GM11168 (cell line): ENCODE measurements at regions not wholly inside any gene's neighbourhood (a gene's known extent, or its start where the extent isn't known, plus 50 kb on each side); places are given as distances from the start of the nearest gene placed in this dataset.

Source experiments
- in situ Hi-C: fragments of 300-500 bp; cut with MboI; formaldehyde crosslinking; loops from one replicate; pipeline ENCODE4 v1.12.0; 2022; ENCODE audit warnings: low sequenced_read_pairs; ENCODE audit not compliant: unreplicated experiment

DNA sequence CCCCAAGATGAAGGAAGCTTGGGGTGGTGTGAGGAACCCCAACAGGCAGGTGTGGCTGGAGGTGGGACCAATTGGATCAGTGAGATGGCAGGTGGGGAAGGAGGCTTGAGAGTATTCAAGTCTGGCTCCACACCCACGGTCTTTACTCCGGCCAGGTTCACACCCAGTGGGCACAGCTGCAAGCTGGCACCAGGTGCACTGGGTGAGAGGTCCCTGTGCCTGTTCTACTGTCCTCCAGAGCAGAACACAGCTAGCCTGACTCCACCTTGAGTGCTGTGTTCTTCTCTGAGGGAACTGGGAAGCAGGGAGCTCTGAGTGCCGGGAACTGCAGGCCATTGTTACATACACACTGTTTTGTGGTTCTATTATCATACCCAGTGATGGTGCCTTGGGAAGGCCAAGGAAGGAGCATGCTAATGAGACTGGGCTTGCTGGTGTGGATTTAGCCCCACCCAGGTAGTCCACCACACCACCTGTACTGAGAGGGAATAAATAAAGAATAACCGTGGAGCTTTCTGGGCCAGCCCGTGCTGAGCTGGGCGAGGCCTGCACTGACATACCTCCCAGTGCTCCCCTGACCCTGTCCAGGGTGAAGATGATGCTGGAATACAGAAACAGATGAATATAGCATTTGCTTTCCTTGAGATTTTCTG, 93.4 kb downstream of the ABHD5 start:
- in situ Hi-C loops: no loop called here

GRCh38 chr3:43784640-43785011, 93.9 kb downstream of the ABHD5 start:
- in situ Hi-C loops: no loop called here

GRCh38 chr3:43785551-43785950, 94.8 kb downstream of the ABHD5 start:
- in situ Hi-C loops: no loop called here

DNA sequence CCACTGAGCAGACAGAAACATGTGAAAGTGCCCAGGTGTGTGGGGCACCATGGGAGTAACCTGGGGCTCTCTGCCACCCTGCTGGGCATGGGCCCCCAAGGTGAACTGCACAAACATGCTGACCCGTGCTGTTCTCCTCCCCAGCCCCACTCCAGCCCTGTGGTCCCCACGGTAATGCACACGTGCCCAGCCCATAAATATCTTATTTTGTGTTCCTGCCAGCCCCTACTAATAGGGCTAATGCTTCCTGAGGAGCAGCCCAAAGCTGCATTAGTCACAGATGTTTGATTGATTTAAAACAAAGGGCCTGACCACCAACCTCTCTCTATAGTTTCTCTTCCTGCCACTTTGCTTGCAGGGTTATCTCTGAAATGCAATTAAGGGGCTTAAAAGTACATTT, 95.4 kb downstream of the ABHD5 start:
- in situ Hi-C loops: no loop called here

GRCh38 chr3:43786526-43787305, 96.0 kb downstream of the ABHD5 start:
- in situ Hi-C loops: no loop called here

DNA sequence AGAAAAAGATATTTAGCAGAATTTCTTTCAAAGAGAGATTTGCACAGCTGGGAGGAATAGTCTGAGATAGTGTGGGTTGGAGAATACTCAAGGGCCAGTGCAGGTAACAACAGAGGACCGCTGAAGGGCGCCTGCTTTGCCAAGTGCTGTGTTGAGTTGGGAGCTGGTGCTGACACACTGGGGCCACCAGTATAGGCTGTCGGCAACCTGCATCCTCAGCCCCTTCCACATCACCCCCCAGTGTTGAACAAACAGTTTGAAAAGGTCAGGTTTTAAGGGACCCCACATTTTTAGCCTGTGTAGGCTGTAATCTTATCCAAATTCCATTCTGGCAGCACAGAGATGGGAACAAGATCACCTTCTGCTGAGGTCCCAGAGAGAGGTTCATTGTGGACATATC, 96.6 kb downstream of the ABHD5 start:
- in situ Hi-C loops: no loop called here

GRCh38 chr3:43789028-43789427, 98.3 kb downstream of the ABHD5 start:
- in situ Hi-C loops: no loop called here

DNA sequence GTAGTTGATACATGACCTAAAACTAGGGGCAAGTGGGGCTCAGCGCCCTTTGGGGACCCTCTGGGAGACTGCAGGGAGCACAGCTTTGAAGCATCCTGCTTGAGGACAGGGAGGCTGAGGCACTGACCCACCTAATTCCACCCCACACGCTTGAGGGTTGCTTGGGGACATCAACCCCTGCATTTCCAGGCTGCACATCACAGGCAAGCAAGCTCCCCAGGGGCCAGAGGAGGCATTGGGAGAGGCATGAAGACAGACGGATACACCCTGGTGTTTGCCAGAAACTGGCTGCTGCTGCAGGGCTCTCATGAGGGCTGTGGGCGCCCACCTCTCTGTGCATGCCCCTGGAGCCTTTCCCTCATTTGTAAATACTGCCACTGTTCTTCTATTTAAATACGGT, 99.3 kb downstream of the ABHD5 start:
- in situ Hi-C loops: no loop called here

GRCh38 chr3:43790476-43790875, 99.7 kb downstream of the ABHD5 start:
- in situ Hi-C loops: no loop called here

- in situ Hi-C loops: no loop called here
These were observed 100.5 kb downstream of the ABHD5 start for GRCh38 chr3:43791246-43791645.

DNA sequence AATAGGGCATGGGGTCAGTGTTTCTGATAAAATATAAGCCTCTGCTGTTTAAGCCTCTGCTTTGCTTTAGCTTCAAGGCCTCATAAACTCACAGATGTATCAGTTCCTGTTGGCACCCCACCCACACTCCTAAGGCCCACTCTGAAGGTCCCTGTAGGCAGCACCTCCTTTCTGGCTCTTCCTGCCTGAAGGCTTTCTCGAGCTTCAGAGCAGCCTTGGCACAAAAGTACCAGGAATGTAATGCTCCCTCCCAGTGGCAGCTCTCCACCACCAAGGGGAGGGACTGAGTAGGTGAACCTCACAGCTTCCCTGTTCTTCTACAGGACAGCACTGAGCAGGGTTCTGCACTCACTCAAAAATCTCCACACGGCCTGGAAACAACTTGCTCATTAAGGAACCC, 102.2 kb downstream of the ABHD5 start:
- in situ Hi-C loops: no loop called here

DNA sequence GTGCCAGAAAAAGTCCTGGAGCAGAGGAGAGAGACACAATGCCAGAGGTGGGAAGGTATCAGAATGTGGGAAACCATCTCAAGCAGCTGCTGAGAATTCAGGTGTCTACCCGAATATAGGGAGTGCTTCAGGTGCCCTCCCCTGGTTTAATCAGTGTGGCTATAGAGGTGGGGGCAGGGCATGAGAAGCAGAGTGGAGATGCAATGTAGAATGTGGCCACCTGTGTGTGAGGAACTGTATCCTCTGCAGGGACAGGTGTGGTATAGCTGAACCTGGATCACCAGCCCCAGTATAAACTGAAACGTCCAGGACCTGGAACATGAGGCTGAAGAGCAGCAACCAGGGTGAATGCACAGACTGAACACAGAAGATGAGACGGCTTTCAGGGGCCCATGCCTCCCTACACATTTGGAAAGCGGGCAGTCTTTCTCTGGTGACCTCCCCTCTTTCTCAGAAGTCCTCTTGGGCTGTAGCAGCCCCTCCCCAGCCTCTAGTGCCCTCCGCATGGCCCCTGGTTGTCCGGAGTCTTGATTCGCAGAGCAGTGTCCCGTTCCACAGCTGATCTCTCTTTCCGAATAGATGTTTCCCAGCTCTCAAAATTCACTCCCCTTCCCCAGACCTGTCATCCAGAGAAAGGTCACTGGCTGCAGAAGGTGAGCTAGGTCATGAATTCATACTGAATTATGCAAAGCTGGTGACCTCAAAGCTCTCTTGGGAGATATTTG, 103.1 kb downstream of the ABHD5 start:
- in situ Hi-C loops: no loop called here

DNA sequence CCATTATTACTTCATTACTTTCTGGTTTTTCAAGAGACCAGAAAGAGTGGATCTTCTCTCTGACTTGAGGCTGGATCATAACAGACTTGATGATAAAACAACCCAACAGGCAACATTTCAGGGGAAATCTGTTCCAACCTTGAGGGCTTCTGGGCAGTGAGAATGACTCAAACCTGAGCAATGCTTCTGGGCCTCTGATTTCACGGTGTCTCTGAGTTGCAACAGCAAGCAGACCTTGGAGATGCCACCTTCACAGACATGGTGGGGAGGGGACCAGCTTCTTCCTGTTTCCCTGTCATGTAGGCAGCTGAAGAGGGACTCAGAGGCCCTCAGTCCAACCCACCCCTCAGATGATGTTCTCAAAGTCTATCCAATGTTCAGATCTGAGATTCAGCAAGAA, 104.0 kb downstream of the ABHD5 start:
- in situ Hi-C loops: no loop called here

DNA sequence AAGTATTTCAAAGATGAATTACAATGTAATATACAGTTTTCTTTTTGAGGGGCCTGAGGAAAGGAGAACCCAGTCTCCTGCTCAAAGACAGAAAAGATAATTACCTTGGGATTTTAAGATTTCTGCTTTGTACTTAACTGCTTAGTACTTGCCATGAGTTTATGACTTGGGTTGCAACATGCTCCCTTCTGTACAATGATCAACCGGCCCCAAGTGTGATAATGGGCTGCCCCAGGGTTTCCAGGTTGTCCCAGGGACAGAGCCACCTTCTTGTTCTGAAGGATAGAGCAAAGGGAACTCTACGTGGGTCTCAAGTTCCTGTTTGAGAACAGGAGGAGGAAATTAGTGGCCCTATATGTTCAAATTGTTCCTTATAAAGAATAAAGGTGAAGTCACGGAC, 104.8 kb downstream of the ABHD5 start:
- in situ Hi-C loops: no loop called here

DNA sequence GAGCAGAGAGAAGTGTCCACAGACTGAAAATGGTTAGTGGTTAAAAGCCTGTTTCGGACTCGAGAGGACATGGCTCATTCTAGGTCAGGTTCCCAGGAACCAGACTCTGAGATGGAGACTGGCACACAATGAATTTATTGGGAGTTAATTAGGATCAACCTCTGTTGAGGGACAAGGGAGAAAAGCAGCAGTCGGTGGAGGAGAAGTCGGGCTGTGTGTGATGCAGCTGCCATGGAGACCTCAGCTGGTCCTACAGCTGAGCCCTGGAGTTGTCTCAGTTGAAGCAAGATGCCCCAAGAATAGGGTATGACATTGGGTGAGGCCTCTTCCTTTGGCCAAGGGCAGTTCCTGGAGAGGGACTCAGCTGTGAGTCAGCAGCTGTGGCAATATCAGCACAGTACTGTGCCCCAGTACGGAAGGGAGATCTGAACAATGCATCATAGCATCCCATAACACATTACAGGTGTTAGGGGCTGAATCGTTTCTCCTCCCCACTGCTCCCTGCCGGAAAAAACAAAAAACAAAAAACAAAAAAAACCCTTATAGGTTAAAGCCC, 105.4 kb downstream of the ABHD5 start:
- in situ Hi-C loops: no loop called here

DNA sequence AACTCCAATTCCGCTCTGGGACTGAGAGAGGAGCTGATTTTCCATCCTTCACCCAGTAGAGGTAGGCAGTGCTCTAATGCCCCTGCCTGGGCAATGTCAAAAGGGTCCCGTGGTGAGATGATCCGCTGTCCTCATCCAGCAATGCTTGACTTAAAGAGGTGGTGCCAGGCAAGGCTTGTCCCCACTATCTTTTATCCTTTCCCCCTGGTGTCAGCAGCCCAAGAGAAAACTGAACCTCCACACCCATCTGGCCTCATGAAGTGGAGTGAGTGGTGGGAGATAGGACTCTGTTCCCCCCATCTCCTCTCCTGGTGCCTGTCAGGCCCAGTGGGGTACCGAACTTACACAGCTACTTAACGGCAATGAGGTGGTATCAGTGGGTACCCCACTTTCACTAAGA, 107.1 kb downstream of the ABHD5 start:
- in situ Hi-C loops: no loop called here

GRCh38 chr3:43810797-43811196, 120.1 kb downstream of the ABHD5 start:
- in situ Hi-C loops: no loop called here

- in situ Hi-C loops: no loop called here
These were observed 123.7 kb downstream of the ABHD5 start for GRCh38 chr3:43814461-43814860.

DNA sequence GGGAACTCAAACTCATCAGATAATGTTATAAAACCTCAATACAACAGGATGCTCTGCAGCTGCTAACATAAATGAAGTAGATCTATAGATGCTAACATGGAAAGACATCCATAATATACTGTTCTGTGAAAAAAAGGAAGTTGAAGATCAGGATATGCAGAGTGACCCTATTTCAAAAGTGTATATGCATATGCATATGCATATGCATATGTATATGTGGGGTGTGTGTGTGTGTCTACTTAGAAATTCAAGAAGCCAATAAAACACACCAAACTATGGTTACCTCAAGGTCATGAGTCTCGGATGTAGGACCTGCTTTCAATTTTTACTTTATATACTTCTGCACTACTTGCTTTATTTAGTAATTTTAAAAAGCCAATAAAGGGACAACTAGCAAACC, 125.6 kb downstream of the ABHD5 start:
- in situ Hi-C loops: no loop called here

GRCh38 chr3:43817064-43817463, 126.3 kb downstream of the ABHD5 start:
- in situ Hi-C loops: no loop called here

GRCh38 chr3:43817825-43818224, 127.1 kb downstream of the ABHD5 start:
- in situ Hi-C loops: no loop called here
